A673 (cell line): ENCODE measurements at regions not wholly inside any gene's neighbourhood (a gene's known extent, or its start where the extent isn't known, plus 50 kb on each side); places are given as distances from the start of the nearest gene placed in this dataset.

Source experiments
- BruUV-seq: library from RNA; stranded (reverse); fragments of 400-500 nt; replicated peaks from 2 replicates; lab custom pipeline; 2021; lab: Mats Ljungman, UMichigan
- CTCF ChIA-PET: fragments of 300-600 bp; sonication (Branson Sonifier 250); formaldehyde crosslinking; loops from one replicate; lab custom pipeline; 2022; ENCODE audit warnings: antibody characterized with exemption; lab: Charles Lee
- POLR2A ChIA-PET: fragments of 300-600 bp; sonication (Branson Sonifier 250); formaldehyde crosslinking; loops from one replicate; lab custom pipeline; 2022; ENCODE audit warnings: antibody characterized with exemption; ENCODE audit not compliant: low non-redundant PET; lab: Charles Lee
- DNase-seq: peaks from one replicate; pipeline ENCODE4 v3.0.0-alpha.2; 2015; ENCODE audit warnings: low spot score
- H3K27ac ChIP-seq: fragments of 200-600 bp; sonication (generic); 2 replicates; pipeline ENCODE4 v1.5.1; 2016; ENCODE audit warnings: mixed run types, low read depth, mild to moderate bottlenecking, mixed read lengths, antibody characterized with exemption, low read length; ENCODE audit not compliant: poor library complexity, severe bottlenecking
- H3K27me3 ChIP-seq: fragments of 200-600 bp; sonication (generic); replicated peaks from 2 replicates; pipeline ENCODE4 v1.6.1; 2017; ENCODE audit warnings: mixed run types, low read depth, mild to moderate bottlenecking, mixed read lengths, antibody characterized with exemption, low read length; ENCODE audit not compliant: insufficient read depth, poor library complexity
- H3K36me3 ChIP-seq: fragments of 200-600 bp; sonication (generic); 2 replicates; pipeline ENCODE4 v1.6.1; 2016; ENCODE audit warnings: mixed run types, mild to moderate bottlenecking, mixed read lengths, antibody characterized with exemption, low read length; ENCODE audit not compliant: insufficient read depth, poor library complexity, severe bottlenecking
- H3K4me1 ChIP-seq: fragments of 200-600 bp; sonication (generic); 2 replicates; pipeline ENCODE4 v1.6.1; 2017; ENCODE audit warnings: mixed run types, mild to moderate bottlenecking, mixed read lengths, antibody characterized with exemption, low read length; ENCODE audit not compliant: insufficient read depth, poor library complexity, severe bottlenecking
- H3K4me3 ChIP-seq: fragments of 200-600 bp; sonication (generic); 2 replicates; pipeline ENCODE4 v1.5.1; 2016; ENCODE audit warnings: low read depth, mixed run types, mild to moderate bottlenecking, mixed read lengths, low read length; ENCODE audit not compliant: poor library complexity, severe bottlenecking
- H3K9me3 ChIP-seq: fragments of 200-600 bp; sonication (generic); 2 replicates; pipeline ENCODE4 v1.6.1; 2016; ENCODE audit warnings: mixed run types, low read depth, mild to moderate bottlenecking, mixed read lengths, antibody characterized with exemption, low read length; ENCODE audit not compliant: poor library complexity, severe bottlenecking
- CTCF ChIP-seq: fragments of 300-800, 200-600 bp; sonication (generic); conservative IDR thresholded peaks from 2 replicates; pipeline ENCODE4 v1.5.1; 2017; ENCODE audit warnings: low read depth, mild to moderate bottlenecking, antibody characterized with exemption, low read length, moderate library complexity, mixed read lengths
- EZH2 ChIP-seq: fragments of 200-600 bp; sonication (generic); IDR thresholded peaks from 2 replicates; pipeline ENCODE4 v1.6.1; 2017; ENCODE audit warnings: borderline replicate concordance, low read depth, mild to moderate bottlenecking, mixed read lengths, antibody characterized with exemption, low read length; ENCODE audit not compliant: poor library complexity, severe bottlenecking
- intact Hi-C: fragments of 100-400 bp; cut with micrococcal nuclease; formaldehyde crosslinking; loops from one replicate; pipeline ENCODE4 v1.10.0; 2022; ENCODE audit not compliant: unreplicated experiment

GRCh38 chr2:228409493-228409892 is 228.0 kb upstream of the SPHKAP start:
- DNase-seq = no peak
- POLR2A ChIA-PET = no interaction called here
- TF ChIP-seq CTCF = no peak
- no peak for TF ChIP-seq EZH2
- Histone ChIP-seq H3K4me3 (no peak overlapping the region), H3K9me3 (no peaks in the 10 kb centered on the region), H3K27ac (no peak overlapping the region), H3K27me3 (no peaks in the 10 kb centered on the region), H3K36me3 (no peaks in the 10 kb centered on the region), H3K4me1 (no peaks in the 10 kb centered on the region)
- CTCF ChIA-PET = no interaction called here
- BruUV-seq = no TSS peak
- intact Hi-C loops = no loop called here

- BruUV-seq = no TSS peak
- no peak overlapping the region for H3K27ac ChIP-seq
- TF ChIP-seq CTCF (no peak), EZH2 (no peak)
- intact Hi-C loops = no loop called here
- ChIA-PET CTCF (no interaction called here), POLR2A (no interaction called here)
- H3K36me3 ChIP-seq = no peaks in the 10 kb centered on the region
- H3K4me3 ChIP-seq = no peak overlapping the region
- no peaks in the 10 kb centered on the region for H3K4me1 ChIP-seq
- no peak for DNase-seq
- H3K27me3 ChIP-seq = no peaks in the 10 kb centered on the region
- H3K9me3 ChIP-seq = no peaks in the 10 kb centered on the region
Observed at GRCh38 chr2:228408529-228409227, 227.2 kb upstream of the SPHKAP start.

- Histone ChIP-seq H3K27ac (no peak overlapping the region), H3K4me1 (no peaks in the 10 kb centered on the region), H3K27me3 (no peaks in the 10 kb centered on the region), H3K9me3 (no peaks in the 10 kb centered on the region), H3K36me3 (no peaks in the 10 kb centered on the region), H3K4me3 (no peak overlapping the region)
- no peak for DNase-seq
- CTCF ChIA-PET = no interaction called here
- intact Hi-C loops = no loop called here
- POLR2A ChIA-PET = no interaction called here
- TF ChIP-seq CTCF (no peak), EZH2 (no peak)
- BruUV-seq = no TSS peak
Observed at GRCh38 chr2:228407821-228408220, 226.3 kb upstream of the SPHKAP start.
